ENCODE measurements at regions not wholly inside any gene's neighbourhood (a gene's known extent, or its start where the extent isn't known, plus 50 kb on each side); places are given as distances from the start of the nearest gene placed in this dataset.

DNA sequence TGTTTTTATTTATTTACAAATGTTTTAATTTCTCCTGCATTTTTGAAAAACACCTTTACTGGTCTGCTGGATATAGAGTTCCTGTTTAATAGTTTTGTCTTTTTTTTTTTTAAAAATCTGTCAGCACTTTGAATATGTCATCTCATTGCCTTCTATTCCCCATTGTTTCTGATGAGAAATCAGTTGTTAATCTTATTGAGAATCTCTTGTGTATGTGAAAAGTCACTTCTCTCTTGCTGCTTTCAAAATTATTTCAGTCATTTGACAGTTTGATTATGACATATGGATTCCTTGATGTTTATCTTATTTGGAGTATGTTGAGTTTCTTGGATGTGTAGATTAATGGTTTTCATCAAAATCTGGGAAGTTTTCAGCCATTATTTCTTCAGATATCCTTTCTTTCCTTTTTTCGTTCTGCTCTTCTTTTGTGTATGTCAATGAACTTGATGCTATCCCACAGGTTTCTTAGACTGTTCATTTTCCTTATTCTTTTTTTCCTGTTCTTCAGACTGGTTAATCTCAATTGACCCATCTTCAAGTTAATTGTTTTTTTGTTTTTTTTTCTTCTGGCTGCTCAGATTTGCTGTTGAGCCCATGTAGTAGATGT lies 51.2 kb upstream of the CCDC190 start:
- DNase-seq = no peak
- Histone ChIP-seq H3K4me3 (ENCODE audit: insufficient read depth, low read depth, low read length, poor library complexity, severe bottlenecking) (no peak overlapping the region), H3K36me3 (ENCODE audit: control insufficient read depth, insufficient read depth, low read length) (no peaks in the 10 kb centered on the region), H3K9me3 (ENCODE audit: control insufficient read depth, low read length) (no peaks in the 10 kb centered on the region), H3K27me3 (replicated peaks; ENCODE audit: control insufficient read depth, insufficient read depth, low read length, poor library complexity, severe bottlenecking) (peaks cover 4% of the 10 kb centered on the region), H3K27ac (ENCODE audit: insufficient read depth, low read length, poor library complexity, severe bottlenecking) (no peak overlapping the region), H3K4me1 (ENCODE audit: control insufficient read depth, insufficient read depth, low read length, poor library complexity, severe bottlenecking) (no peaks in the 10 kb centered on the region)
